SKM-1 (cell line): ENCODE measurements at regions not wholly inside any gene's neighbourhood (a gene's known extent, or its start where the extent isn't known, plus 50 kb on each side); places are given as distances from the start of the nearest gene placed in this dataset.
"Not testable (repeated sequence)": the region's sequence is repeated elsewhere in the genome, so short reads cannot be mapped to it uniquely, and the experiment has no call there.

ENCODE experiments used
- DNase-seq: peaks from one replicate; lab custom pipeline; 2025; ENCODE audit not compliant: unreplicated experiment; lab: John Stamatoyannopoulos, UW

DNA sequence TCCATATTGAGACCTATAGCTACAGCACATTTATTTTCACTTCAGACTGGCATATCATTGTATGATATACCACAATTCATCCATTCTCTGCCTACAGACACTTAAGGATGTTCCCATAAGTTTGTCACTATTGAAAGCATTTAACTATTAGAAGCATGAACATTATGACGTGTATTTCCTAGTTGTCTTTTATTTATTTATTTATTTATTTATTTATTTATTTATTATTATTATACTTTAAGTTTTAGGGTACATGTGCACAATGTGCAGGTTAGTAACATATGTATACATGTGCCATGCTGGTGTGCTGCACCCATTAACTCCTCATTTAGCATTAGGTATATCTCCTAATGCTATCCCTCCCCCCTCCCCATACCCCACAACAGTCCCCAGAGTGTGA lies 448.0 kb downstream of the TMEM232 start:
- DNase-seq, result not testable (repeated sequence)

DNA sequence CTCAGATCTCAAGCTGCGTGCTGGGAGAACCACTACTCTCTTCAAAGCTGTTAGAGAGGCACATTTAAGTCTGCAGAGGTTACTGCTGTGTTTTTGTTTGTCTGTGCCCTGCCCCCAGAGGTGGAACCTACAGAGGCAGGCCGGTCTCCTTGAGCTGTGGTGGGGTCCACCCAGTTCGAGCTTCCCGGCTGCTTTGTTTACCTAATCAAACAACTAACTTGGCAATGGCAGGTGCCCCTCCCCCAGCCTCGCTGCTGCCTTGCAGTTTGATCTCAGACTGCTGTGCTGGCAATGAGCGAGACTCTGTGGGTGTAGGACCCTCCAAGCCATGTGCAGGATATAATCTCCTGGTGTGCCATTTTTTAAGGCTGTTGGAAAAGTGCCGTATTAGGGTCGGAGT lies 442.4 kb downstream of the TMEM232 start:
- not testable (repeated sequence) for DNase-seq

- no peak for DNase-seq
These were observed 437.5 kb downstream of the TMEM232 start for GRCh38 chr5:110288766-110289511.

DNA sequence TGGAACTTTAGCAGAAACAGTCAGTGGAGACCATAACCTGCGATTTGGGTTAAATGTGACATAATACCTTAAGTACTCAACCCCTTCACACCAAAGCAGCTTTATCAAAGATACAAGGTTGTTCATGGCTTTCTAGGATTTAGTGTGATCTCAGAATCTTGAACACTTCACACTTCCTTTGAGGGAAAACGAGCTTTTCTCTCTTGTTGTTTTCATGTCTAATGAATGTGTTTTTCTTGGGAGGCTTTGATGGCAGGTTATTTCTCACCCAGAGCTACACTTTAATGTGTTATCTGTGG lies 437.0 kb downstream of the TMEM232 start:
- DNase-seq, result no peak

GRCh38 chr5:110290542-110290941 lies 435.9 kb downstream of the TMEM232 start:
- DNase-seq, result no peak

- no peak for DNase-seq
These were observed 432.2 kb downstream of the TMEM232 start for GRCh38 chr5:110294281-110294680.

- DNase-seq, result no peak
These were observed 429.3 kb downstream of the TMEM232 start for GRCh38 chr5:110297152-110297670.

DNA sequence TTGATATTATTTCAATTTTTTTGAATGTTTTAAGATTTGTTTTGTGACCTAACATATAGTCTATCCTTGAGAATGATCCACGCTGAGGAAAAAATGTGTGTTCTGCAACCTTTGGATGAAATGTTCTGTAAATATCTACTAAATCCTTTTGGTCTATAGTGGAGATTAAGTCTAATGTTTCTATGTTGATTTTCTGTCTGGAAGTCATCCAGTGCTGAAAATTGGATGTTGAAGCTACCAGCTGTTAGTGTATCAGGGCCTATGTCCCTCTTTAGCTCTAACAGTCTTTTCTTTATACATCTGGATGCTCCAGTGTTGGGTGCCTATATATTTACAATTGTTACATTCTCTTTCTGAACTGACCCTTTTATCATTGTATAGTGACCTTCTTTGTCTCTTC lies 422.3 kb downstream of the TMEM232 start:
- DNase-seq, result no peak

GRCh38 chr5:110306650-110307049 lies 419.8 kb downstream of the TMEM232 start:
- no peak for DNase-seq

DNA sequence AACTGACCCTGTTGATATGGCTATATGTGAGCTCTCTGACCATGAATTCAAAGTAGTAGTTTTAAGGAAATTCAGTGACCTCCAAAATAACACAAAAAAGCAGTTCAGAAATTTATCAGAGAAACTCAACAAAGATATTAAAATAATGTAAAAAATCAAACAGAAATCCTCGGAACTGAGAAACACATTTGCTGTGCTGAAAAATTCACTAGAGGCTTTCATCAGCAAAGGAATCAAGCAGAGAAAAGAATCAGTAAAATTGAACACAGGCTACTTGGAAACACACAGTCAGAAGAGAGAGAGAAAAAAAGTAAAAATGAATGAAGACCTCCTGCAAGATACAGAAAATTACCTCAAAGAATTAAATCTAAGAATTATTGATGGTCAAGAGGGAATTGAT lies 417.2 kb downstream of the TMEM232 start:
- DNase-seq, result no peak

DNA sequence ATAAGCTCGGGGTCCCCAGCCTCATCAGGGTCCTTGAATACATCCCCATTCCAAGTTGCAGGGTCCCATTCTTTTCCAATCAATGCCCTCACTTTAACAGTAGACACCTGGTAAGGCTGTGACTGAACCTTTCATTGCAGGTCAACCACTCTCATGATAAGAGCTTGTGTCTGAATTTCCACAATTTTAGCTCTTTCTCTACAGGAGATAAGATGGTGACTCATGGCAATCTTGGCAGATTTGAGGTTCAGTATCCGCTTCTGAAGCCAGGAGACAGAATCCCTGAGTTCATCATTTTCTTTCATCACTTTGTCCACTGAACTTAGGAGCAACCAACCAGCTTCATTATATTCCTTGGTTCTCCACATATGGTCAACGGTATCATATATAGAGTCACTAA lies 409.9 kb downstream of the TMEM232 start:
- DNase-seq, result not testable (repeated sequence)

GRCh38 chr5:110321117-110321516 lies 405.4 kb downstream of the TMEM232 start:
- no peak for DNase-seq

GRCh38 chr5:110323357-110323756 lies 403.1 kb downstream of the TMEM232 start:
- DNase-seq, result no peak

GRCh38 chr5:110323832-110324231 lies 402.6 kb downstream of the TMEM232 start:
- no peak for DNase-seq

GRCh38 chr5:110324876-110325275 lies 401.6 kb downstream of the TMEM232 start:
- no peak for DNase-seq

DNA sequence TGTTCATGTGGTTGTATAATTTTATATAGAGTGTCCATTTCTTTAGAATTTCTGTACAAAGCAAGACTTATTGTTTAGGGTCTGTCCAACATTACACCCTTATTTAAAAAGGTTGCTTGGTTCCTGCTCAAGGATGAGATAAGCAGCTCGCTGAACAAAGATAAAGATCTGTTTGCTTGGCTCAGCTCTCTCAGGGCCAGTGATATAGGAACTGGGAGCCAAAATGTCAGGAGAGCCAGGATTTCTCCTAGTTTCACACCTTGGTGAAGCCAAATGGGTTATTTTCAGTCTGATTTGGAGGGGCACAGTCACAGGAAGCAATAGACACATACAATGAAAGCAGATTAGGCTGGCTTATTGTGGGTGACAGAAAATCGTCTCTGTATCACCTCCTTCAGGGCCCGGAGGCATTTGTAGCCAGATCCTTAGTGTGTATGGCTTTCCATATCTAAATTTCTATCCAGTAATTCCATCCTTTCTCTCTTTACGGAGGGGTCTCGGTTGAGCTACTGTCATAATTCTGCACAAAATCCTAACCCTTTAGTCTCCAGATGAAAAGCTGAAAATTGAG lies 396.4 kb downstream of the TMEM232 start:
- DNase-seq, result no peak

GRCh38 chr5:110333384-110333783 lies 393.1 kb downstream of the TMEM232 start:
- no peak for DNase-seq

DNA sequence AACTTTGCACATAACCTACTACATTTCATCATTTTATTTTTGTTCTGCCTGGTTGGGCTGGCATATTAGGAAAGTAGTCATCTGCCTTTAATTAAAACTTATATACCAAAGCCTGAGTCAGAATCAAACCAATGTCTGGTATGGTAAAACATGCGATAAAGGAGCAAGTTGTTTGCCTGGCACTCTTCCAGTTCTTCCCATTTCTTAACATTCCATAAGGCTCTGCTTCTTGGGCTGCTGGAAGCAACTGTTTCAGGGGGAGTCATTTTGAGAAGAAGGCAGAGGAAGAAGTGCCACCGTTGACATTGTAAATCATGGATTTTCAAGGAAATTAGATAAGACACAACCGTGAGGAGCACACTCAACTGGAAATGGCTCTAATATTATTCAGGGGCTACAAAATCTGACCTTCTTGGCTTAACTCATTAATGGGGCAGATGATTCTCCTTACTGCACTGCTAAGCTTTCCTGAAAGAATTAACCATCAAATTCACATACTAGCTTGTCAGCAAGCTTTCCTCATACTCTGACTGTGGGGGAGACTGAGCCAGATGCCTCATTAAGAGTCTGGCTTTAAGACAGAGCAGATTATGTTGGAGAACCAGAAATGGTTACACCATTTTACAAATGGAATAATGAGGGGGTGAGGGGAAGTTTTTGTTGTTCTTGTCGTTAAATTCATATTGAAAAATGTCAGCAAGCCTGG lies 391.0 kb downstream of the TMEM232 start:
- DNase-seq, result no peak

DNA sequence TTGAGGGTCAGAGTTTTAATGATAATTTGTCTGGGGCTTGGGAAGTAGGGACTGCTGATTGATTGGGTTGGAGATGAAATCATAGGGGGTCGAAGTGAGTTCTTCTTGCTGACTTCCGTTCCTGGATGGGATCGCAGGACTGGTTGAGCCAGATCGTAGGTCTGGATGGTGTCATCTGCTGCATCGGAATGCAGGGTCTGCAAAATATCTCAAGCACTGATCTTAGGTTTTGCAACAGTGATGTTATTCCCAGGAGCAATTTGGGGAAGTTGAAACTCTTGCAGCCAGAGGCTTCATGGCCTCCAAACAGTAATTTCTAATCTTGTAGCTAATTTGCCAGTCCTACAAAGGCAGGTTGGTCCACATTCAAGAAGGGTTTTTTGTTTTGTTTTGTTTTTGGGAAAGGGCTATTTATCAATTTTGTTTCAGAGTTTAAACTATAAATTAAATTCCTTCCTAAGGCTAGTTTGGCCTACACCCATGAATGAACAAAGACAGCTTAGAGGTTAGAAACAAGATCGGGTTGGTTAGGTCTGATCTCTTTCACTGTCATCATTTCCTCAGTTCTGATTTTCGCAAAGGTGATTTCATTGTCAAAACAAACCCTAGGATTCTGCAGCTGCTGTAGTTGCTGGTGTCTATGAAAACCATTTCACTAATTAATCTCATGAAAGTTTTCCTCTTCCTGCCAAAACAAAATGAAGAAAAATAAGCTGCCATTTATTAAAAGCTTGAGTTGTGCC lies 388.0 kb downstream of the TMEM232 start:
- no peak for DNase-seq

- DNase-seq, result no peak
These were observed 387.1 kb downstream of the TMEM232 start for GRCh38 chr5:110339399-110339798.

GRCh38 chr5:110341836-110342235 lies 384.6 kb downstream of the TMEM232 start:
- DNase-seq, result no peak

- DNase-seq, result no peak
These were observed 383.8 kb downstream of the TMEM232 start for GRCh38 chr5:110342683-110343082.
